ENCODE measurements at regions not wholly inside any gene's neighbourhood (a gene's known extent, or its start where the extent isn't known, plus 50 kb on each side); places are given as distances from the start of the nearest gene placed in this dataset.

DNA sequence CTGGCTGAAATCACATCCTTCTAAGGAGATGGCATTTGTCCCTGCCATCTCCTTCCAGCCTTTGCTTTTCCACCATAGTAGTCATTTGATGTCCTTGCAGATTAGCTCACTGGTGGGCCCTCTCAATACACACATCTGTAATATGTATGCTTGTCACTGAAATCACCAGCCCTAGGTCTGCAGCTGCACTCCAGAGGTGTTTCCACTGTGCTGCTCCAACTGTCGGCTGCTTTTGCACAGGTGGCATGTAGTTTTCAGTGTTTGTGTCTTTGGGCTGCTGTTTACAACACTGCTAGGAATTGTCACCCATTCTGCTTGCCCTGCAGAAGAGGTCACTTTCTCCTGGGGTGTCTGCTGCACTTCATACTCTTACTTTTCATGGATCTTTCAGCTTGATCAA is 69.0 kb upstream of the GRAMD1B start:
- H3K4me3 ChIP-seq (replicated peaks in 1 of 3; ENCODE audit: low read depth in 2 of 3, low read length in 3 of 3), result no peak overlapping the region
- H3K27me3 ChIP-seq (ENCODE audit: control insufficient read depth in 2 of 2, insufficient read depth in 2 of 2, low read length in 2 of 2), result peaks cover 27 to 43% of the 10 kb centered on the region in 2 donors
- H3K4me1 ChIP-seq (ENCODE audit: control insufficient read depth in 1 of 2, insufficient read depth in 2 of 2, low read length in 2 of 2), result peaks cover 17 to 25% of the 10 kb centered on the region in 2 donors
- H3K4me2 ChIP-seq (replicated peaks; ENCODE audit: extremely low read depth, low read length, poor library complexity, severe bottlenecking), result no peak overlapping the region
- no peaks in the 10 kb centered on the region for H4K20me1 ChIP-seq (ENCODE audit: insufficient read depth, low read length)
- peaks cover 34% of the 10 kb centered on the region for H3K4me1 Mint-ChIP-seq
- peaks cover 40 to 52% (median 46%) of the 10 kb centered on the region in 3 donors for H3K27me3 Mint-ChIP-seq (ENCODE audit: low read depth in 3 of 3)
- H3K79me2 ChIP-seq (ENCODE audit: insufficient read depth, low read length), result no peaks in the 10 kb centered on the region
- DNase-seq, result no peak
- H3K27ac ChIP-seq (ENCODE audit: low read depth in 1 of 2, low read length in 2 of 2), result no peak overlapping the region
- H3K4me3 Mint-ChIP-seq, result no peak overlapping the region
- intact Hi-C loops (cut with micrococcal nuclease), result no loop called here
- H3K9me3 Mint-ChIP-seq, result peaks cover 0 to 6% (median 2%) of the 10 kb centered on the region in 7 donors
- TF ChIP-seq, protein P1, sequence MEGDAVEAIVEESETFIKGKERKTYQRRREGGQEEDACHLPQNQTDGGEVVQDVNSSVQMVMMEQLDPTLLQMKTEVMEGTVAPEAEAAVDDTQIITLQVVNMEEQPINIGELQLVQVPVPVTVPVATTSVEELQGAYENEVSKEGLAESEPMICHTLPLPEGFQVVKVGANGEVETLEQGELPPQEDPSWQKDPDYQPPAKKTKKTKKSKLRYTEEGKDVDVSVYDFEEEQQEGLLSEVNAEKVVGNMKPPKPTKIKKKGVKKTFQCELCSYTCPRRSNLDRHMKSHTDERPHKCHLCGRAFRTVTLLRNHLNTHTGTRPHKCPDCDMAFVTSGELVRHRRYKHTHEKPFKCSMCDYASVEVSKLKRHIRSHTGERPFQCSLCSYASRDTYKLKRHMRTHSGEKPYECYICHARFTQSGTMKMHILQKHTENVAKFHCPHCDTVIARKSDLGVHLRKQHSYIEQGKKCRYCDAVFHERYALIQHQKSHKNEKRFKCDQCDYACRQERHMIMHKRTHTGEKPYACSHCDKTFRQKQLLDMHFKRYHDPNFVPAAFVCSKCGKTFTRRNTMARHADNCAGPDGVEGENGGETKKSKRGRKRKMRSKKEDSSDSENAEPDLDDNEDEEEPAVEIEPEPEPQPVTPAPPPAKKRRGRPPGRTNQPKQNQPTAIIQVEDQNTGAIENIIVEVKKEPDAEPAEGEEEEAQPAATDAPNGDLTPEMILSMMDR (IDR thresholded peaks at IDR 0.05), result no peak
- no peak overlapping the region for H2AFZ ChIP-seq (ENCODE audit: insufficient read depth, low read depth, low read length, poor library complexity, severe bottlenecking)
- H3K9ac ChIP-seq (ENCODE audit: insufficient read depth, low read length, poor library complexity, severe bottlenecking), result no peak overlapping the region
- H3K36me3 ChIP-seq (replicated peaks in 1 of 2; ENCODE audit: control insufficient read depth in 1 of 2, insufficient read depth in 2 of 2, low read length in 2 of 2), result no peaks in the 10 kb centered on the region
- no CpG with 5 or more reads among the region's 1 CpG for WGBS (ENCODE audit: insufficient coverage)
- H3K9me3 ChIP-seq (replicated peaks in 1 of 2; ENCODE audit: control insufficient read depth in 1 of 2, insufficient read depth in 1 of 2, low read length in 2 of 2), result no peaks in the 10 kb centered on the region
- peak overlapping the region in 1 of 7 donors; percentile 5 for H3K27ac Mint-ChIP-seq
- H3K36me3 Mint-ChIP-seq, result peaks cover 0 to 6% of the 10 kb centered on the region in 2 donors

DNA sequence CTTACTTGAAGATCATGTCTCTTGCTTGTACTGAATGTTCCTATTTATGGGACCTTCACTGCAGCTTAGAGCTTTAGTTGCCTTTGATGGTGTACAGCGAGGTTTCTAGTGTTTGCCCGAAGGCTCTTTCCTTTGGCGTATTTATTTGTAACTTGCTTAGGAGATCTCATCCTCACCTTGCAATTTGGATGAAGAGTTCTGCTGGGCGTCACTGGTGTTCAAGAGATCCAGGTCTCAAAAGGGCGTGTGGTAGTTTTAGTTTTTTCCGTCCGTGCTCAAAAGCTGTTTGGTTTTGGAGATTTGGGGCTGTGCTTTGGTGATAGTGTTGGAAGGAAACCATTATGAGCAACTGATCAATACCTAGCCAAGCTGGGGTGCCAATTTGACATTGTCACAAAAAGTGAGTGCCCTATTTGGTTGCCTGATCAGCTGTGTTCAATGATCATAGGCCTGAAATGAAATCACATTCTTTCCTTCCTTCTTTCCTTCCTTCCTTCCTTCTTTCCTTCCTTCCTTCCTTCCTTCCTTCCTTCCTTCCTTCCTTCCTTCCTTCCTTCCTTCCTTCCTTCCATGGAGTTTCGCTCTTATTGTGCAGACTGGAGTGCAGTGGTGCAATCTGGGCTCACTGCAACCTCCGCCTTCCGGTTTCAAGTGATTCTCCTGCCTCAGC is 69.7 kb upstream of the GRAMD1B start:
- H3K79me2 ChIP-seq (ENCODE audit: insufficient read depth, low read length), result no peaks in the 10 kb centered on the region
- intact Hi-C loops (cut with micrococcal nuclease), result no loop called here
- H3K4me2 ChIP-seq (replicated peaks; ENCODE audit: extremely low read depth, low read length, poor library complexity, severe bottlenecking), result no peak overlapping the region
- peak overlapping the region in 1 of 7 donors; percentile 5 for H3K27ac Mint-ChIP-seq
- no peaks in the 10 kb centered on the region for H4K20me1 ChIP-seq (ENCODE audit: insufficient read depth, low read length)
- WGBS (ENCODE audit: insufficient coverage), result 97% methylated on average over 5 of the region's 10 CpGs
- H3K4me3 ChIP-seq (replicated peaks in 1 of 3; ENCODE audit: low read depth in 2 of 3, low read length in 3 of 3), result no peak overlapping the region
- H3K36me3 Mint-ChIP-seq, result peaks cover 0 to 6% of the 10 kb centered on the region in 2 donors
- peaks cover 34% of the 10 kb centered on the region for H3K4me1 Mint-ChIP-seq
- TF ChIP-seq, protein P1 (IDR thresholded peaks at IDR 0.05), result no peak
- no peaks in the 10 kb centered on the region for H3K9me3 ChIP-seq (replicated peaks in 1 of 2; ENCODE audit: control insufficient read depth in 1 of 2, insufficient read depth in 1 of 2, low read length in 2 of 2)
- no peak for DNase-seq
- H3K27me3 ChIP-seq (ENCODE audit: control insufficient read depth in 2 of 2, insufficient read depth in 2 of 2, low read length in 2 of 2), result peaks cover 27 to 43% of the 10 kb centered on the region in 2 donors
- H3K27me3 Mint-ChIP-seq (ENCODE audit: low read depth in 3 of 3), result peaks cover 40 to 56% (median 46%) of the 10 kb centered on the region in 3 donors
- no peaks in the 10 kb centered on the region for H3K36me3 ChIP-seq (replicated peaks in 1 of 2; ENCODE audit: control insufficient read depth in 1 of 2, insufficient read depth in 2 of 2, low read length in 2 of 2)
- peaks cover 0 to 6% (median 2%) of the 10 kb centered on the region in 7 donors for H3K9me3 Mint-ChIP-seq
- H3K9ac ChIP-seq (ENCODE audit: insufficient read depth, low read length, poor library complexity, severe bottlenecking), result no peak overlapping the region
- peaks cover 17 to 25% of the 10 kb centered on the region in 2 donors for H3K4me1 ChIP-seq (ENCODE audit: control insufficient read depth in 1 of 2, insufficient read depth in 2 of 2, low read length in 2 of 2)
- no peak overlapping the region for H3K27ac ChIP-seq (ENCODE audit: low read depth in 1 of 2, low read length in 2 of 2)
- no peak overlapping the region for H2AFZ ChIP-seq (ENCODE audit: insufficient read depth, low read depth, low read length, poor library complexity, severe bottlenecking)
- peak overlapping the region in 1 of 2 donors; percentile 23 for H3K4me3 Mint-ChIP-seq

All from CD14-positive monocyte (primary cell).